Transverse colon (tissue), 4 donors: ENCODE measurements at regions not wholly inside any gene's neighbourhood (a gene's known extent, or its start where the extent isn't known, plus 50 kb on each side); places are given as distances from the start of the nearest gene placed in this dataset.

Experiments used
- DNase-seq: peaks from one replicate; pipeline ENCODE4 v3.0.0-alpha.2; 2019
- H3K27ac ChIP-seq, 4 donors: fragments of 200-600 bp; sonication (generic); 2 replicates each; pipeline ENCODE4 v1.5.1; 2016 to 2018; ENCODE audit warnings: inconsistent platforms in 4 of 4
- H3K27me3 ChIP-seq: fragments of 200-600 bp; sonication (generic); 2 replicates; pipeline ENCODE4 v1.5.1; 2017; ENCODE audit warnings: inconsistent platforms
- H3K36me3 ChIP-seq, 4 donors: fragments of 200-600 bp; sonication (generic); 2 replicates each; pipeline ENCODE4 v1.5.1; 2017 to 2019; ENCODE audit warnings: inconsistent platforms in 4 of 4
- H3K4me1 ChIP-seq, 4 donors: fragments of 200-600 bp; sonication (generic); 2 replicates each; pipeline ENCODE4 v1.5.1; 2017 to 2020; ENCODE audit warnings: inconsistent platforms in 4 of 4
- H3K4me3 ChIP-seq, 4 donors: fragments of 200-600 bp; sonication (generic); 1 replicate in 1 of 4; 2 replicates in 3 of 4; pipeline versions ENCODE4 v1.5.1 to v1.6.1; 2017 to 2019; ENCODE audit warnings: inconsistent platforms in 4 of 4
- H3K9me3 ChIP-seq, 2 donors: fragments of 200-600 bp; sonication (generic); 2 replicates each; pipeline ENCODE4 v1.5.1; 2017 to 2019; ENCODE audit warnings: inconsistent platforms in 2 of 2
- EP300 ChIP-seq: sonication (generic); formaldehyde crosslinking; IDR thresholded peaks from one replicate; pipeline ENCODE4 v1.6.1; 2017; ENCODE audit warnings: antibody characterized with exemption, low read depth
- POLR2A ChIP-seq: fragments of 450-650 bp; IDR thresholded peaks from one replicate; pipeline ENCODE4 v1.6.1; 2016; ENCODE audit warnings: antibody characterized with exemption, mild to moderate bottlenecking, moderate library complexity
- POLR2AphosphoS5 ChIP-seq, 3 donors: sonication (generic); formaldehyde crosslinking; IDR thresholded peaks; one replicate each; pipeline ENCODE4 v1.6.1; 2016; ENCODE audit warnings: antibody characterized with exemption in 3 of 3
- WGBS, 2 donors: methylation state at CpG; one replicate each; pipeline ENCODE4 v1.1.5; 2018; ENCODE audit warnings: low coverage in 1 of 2; 5-methylcytosine and 5-hydroxymethylcytosine counted together
- in situ Hi-C, 4 donors: fragments of 200-750 bp; cut with MboI; loops; one replicate each; pipeline versions ENCODE4 v1.15.0 to v1.15.1; 2017; ENCODE audit warnings: low sequenced_read_pairs in 3 of 4, low pct_ligation_motif_present in 1 of 4, low pct_unique_long_range_greater_than_20kb in 1 of 4
- intact Hi-C: fragments of 100-400 bp; cut with DNase I; formaldehyde crosslinking; loops from one replicate; pipeline ENCODE4 v1.15.1; 2023; ENCODE audit warnings: low total_unique reads
- TF ChIP-seq, protein P1 (sequence below), 5 experiments: fragments of 200-600 bp in 3 of 5; fragments of 450-650 bp in 2 of 5; sonication (generic) in 3 of 5; IDR thresholded peaks; 1 replicate in 2 of 5; 2 replicates in 3 of 5; pipeline ENCODE4 v1.5.1; 2016 to 2017; ENCODE audit warnings: antibody characterized with exemption in 5 of 5, inconsistent platforms in 3 of 5, mild to moderate bottlenecking in 2 of 5, moderate library complexity in 1 of 5

DNA sequence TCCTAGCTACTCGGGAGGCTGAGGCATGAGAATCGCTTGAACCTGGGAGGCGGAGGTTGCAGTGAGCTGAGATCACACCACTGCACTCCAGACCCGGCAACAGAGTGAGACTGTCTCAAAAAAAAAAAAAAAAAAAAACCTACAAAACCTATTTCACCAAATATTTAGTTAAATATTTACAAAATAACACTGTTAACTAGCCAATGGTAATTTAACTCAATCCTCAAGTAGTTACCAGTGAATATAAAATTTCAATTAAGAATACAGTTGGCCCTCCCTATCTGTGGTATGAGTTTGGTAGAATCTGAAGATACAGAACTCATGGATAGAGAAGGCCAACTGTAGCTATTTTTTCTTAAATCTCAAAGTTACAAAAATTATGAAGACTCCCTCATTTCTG is 247.4 kb downstream of the SOX9 start:
- in situ Hi-C loops, result no loop called here
- intact Hi-C loops, result no loop called here
- Histone ChIP-seq H3K4me3 (no peak overlapping the region), H3K27me3 (no peaks in the 10 kb centered on the region), H3K27ac (no peak overlapping the region), H3K36me3 (no peaks in the 10 kb centered on the region), H3K9me3 (no peaks in the 10 kb centered on the region), H3K4me1 (no peaks in the 10 kb centered on the region)
- 92% methylated on average over 4 of the region's 4 CpGs; no CpG with 5 or more reads in 1 of the 2 donors for WGBS, 2 donors
- no peak for TF ChIP-seq POLR2AphosphoS5 (IDR thresholded peaks at IDR 0.05)
- TF ChIP-seq POLR2A, result no peak
- no peak for TF ChIP-seq EP300
- TF ChIP-seq, protein P1, sequence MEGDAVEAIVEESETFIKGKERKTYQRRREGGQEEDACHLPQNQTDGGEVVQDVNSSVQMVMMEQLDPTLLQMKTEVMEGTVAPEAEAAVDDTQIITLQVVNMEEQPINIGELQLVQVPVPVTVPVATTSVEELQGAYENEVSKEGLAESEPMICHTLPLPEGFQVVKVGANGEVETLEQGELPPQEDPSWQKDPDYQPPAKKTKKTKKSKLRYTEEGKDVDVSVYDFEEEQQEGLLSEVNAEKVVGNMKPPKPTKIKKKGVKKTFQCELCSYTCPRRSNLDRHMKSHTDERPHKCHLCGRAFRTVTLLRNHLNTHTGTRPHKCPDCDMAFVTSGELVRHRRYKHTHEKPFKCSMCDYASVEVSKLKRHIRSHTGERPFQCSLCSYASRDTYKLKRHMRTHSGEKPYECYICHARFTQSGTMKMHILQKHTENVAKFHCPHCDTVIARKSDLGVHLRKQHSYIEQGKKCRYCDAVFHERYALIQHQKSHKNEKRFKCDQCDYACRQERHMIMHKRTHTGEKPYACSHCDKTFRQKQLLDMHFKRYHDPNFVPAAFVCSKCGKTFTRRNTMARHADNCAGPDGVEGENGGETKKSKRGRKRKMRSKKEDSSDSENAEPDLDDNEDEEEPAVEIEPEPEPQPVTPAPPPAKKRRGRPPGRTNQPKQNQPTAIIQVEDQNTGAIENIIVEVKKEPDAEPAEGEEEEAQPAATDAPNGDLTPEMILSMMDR (IDR thresholded peaks at IDR 0.05), result no peak
- DNase-seq, result no peak

DNA sequence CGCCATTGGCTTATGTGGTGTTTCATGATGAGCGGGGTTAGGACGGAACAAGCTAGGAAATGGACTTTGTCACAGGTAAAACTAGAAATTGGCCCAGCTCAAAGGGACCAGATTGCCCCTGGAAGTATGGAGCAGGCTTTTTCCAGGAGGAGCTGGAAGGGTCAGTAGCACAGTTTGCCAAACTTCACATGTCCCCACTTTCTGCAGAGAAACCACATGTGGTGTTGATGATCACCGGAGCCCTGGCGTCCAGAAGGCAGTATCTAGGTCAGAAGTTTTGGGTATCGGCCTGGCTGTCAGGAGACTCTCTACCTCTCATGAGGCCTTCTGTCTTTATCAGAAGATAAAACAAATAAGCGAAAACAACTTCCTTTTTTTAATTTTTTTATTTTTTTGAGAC is 248.5 kb downstream of the SOX9 start:
- H3K27me3 ChIP-seq, result no peaks in the 10 kb centered on the region
- H3K4me3 ChIP-seq, result no peak overlapping the region
- H3K27ac ChIP-seq, result no peak overlapping the region
- no peaks in the 10 kb centered on the region for H3K36me3 ChIP-seq
- TF ChIP-seq POLR2AphosphoS5 (IDR thresholded peaks at IDR 0.05) (no peak), POLR2A (no peak), EP300 (no peak)
- TF ChIP-seq, protein P1 (IDR thresholded peaks at IDR 0.05), result no peak
- in situ Hi-C loops (no loop called here), intact Hi-C loops (no loop called here)
- no peak for DNase-seq
- WGBS, 2 donors, result 94 to 96% methylated on average over 4 to 7 of the region's 7 CpGs
- H3K4me1 ChIP-seq, result no peaks in the 10 kb centered on the region
- H3K9me3 ChIP-seq, result no peaks in the 10 kb centered on the region

DNA sequence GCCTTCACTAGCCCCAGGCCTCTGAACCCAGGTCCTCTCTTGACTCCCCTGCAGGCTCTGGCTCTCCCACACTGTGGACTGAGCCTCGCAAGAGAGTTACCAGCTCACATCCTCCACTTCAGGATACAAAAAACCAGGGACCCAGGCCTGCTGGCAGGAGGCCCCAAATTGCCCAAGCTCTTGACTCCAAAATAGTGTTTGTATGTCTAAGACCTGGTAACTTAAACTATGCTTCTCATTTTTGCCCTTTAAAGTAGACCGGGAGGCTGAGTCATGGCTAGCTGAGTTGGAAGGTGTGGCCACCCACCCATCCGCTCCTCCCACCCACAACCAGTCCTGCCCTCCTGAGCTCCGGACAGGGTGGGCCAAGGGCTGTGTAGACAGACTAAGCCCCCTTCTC is 250.0 kb downstream of the SOX9 start:
- Histone ChIP-seq H3K4me3 (no peak overlapping the region), H3K36me3 (no peaks in the 10 kb centered on the region), H3K27ac (no peak overlapping the region), H3K9me3 (no peaks in the 10 kb centered on the region), H3K4me1 (no peaks in the 10 kb centered on the region), H3K27me3 (no peaks in the 10 kb centered on the region)
- in situ Hi-C loops, result no loop called here
- DNase-seq, result no peak
- intact Hi-C loops, result no loop called here
- TF ChIP-seq EP300, result no peak
- TF ChIP-seq POLR2AphosphoS5 (IDR thresholded peaks at IDR 0.05), result no peak
- TF ChIP-seq, protein P1 (IDR thresholded peaks at IDR 0.05), result no peak
- no peak for TF ChIP-seq POLR2A
- 67 to 83% methylated on average over 1 to 4 of the region's 4 CpGs for WGBS, 2 donors

DNA sequence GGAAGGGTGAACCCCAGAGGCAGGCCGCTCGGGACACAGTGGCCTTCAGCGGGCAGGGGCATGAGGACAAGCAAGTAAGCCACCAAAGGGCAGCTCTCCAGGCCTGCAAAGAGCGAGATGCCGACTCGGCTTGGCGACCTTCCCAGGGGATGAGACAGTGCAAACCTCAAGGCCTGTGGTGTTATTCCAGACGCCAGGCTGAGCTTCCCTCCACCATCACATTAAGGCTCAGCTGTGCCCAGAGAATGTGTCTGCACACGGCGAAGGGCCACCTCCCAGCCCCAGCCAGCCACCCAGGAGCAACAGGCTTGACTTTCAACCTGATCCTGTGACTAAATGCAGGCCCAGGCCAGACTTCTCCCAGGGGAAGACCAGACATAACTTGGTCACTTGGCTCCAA is 251.4 kb downstream of the SOX9 start:
- 81% methylated on average over 10 of the region's 10 CpGs; no CpG with 5 or more reads in 1 of the 2 donors for WGBS, 2 donors
- Histone ChIP-seq H3K9me3 (no peaks in the 10 kb centered on the region), H3K27me3 (no peaks in the 10 kb centered on the region), H3K27ac (no peak overlapping the region), H3K36me3 (no peaks in the 10 kb centered on the region), H3K4me1 (no peaks in the 10 kb centered on the region), H3K4me3 (no peak overlapping the region)
- intact Hi-C loops (no loop called here), in situ Hi-C loops (no loop called here)
- no peak for TF ChIP-seq POLR2A
- no peak for TF ChIP-seq POLR2AphosphoS5 (IDR thresholded peaks at IDR 0.05)
- TF ChIP-seq EP300, result no peak
- TF ChIP-seq, protein P1 (IDR thresholded peaks at IDR 0.05), result no peak
- no peak for DNase-seq
